ENCODE measurements at regions not wholly inside any gene's neighbourhood (a gene's known extent, or its start where the extent isn't known, plus 50 kb on each side); places are given as distances from the start of the nearest gene placed in this dataset.
A peak's percentile ranks its signal among the peaks of the same experiment; 100 is the strongest.
"Not testable (repeated sequence)": the region's sequence is repeated elsewhere in the genome, so short reads cannot be mapped to it uniquely, and the experiment has no call there.

- DNase-seq (ENCODE audit: low spot score): peak; percentile 86
Measured at GRCh38 chr15:66883284-66883911, 181.4 kb downstream of the SMAD6 start.

- DNase-seq (ENCODE audit: low spot score): no peak
Measured at GRCh38 chr15:66884115-66884622, 181.2 kb upstream of the SMAD3 start.

DNA sequence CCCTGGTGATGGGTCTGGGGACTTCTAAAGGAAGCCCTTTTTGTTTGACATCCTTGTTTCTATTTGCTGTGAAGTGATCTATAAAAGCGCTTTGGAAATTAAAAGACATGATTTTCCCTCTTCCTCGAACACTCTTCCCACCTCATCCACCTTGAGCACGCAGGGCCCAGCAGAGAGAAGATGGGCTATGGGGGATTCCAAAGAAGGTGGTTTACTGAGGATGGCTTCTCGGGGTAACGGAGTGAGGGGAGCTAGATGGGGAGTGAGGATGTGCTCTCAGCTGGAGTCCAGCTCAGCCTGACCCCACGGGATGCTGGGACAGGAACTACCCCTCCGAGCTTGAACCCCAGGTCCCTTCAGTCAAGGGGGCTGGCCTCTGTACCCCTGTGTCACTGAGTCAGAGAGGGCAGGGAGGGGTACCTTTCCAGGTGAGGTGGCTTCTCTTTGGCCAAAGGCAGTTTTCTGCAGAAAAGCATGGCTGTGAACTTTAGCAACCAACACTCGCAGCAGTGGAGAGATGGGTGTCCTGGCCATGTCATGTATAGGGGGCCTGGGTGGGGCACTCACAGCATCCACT, 180.7 kb upstream of the SMAD3 start:
- DNase-seq (ENCODE audit: low spot score): no peak

DNA sequence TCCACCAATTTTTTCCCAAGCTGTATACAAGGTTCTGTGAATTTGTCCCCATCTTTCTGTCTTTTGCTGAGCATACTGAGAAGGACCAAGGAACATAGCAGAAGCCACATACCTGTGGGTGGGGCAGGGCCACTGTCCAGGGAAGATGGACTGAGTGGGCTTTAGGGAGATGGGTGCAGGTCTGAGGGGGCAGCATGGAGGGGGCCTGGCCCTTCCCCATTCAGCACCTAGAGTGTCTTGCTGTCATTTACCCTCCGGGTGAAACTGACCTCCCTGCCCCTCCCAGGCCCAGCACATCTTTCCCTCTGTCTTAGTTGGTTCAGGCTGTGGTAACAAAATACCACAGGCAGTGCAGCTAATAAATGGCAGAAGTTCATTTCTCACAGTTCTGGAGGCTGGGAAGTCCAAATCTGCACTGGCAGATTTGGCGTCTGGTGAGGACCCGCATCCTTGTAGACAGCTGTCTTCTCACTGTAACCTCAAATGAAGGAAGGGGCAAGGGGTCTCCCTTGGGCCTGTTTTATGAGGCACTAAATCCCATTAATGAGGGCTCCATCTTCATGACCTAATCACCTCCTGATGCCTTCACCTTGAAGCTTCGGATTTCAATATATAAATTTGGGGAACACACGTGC, 180.0 kb upstream of the SMAD3 start:
- no peak for DNase-seq (ENCODE audit: low spot score)

GRCh38 chr15:66886241-66886675, 179.1 kb upstream of the SMAD3 start:
- no peak for DNase-seq (ENCODE audit: low spot score)

DNA sequence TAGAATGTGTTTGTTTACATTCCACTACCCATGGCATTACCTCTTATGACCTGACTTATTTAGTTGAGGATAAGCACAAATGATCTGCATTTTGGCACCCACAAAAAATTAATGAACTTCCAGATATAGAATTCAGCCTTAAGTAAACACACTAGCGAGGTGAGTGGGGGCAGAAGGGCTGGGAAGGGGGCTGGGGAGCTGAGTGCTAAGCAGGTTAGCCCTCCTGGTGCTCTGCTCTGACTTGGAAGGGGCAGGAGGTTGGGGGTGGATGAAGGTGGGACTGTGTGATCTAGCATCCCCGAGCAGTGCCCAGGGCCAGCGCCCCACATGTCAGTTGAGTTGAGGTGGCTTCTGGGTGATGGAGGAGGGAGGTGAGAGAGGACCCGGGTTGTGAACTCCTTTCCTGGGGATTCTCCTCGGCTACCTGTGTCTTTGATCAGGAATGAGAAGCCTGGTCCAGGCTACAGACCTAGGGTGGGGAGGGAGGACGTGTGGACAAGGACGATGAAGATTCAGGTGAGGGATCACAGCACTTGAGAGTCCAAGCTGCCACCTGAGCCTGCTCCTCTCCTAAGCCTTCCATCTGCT, 178.6 kb upstream of the SMAD3 start:
- DNase-seq (ENCODE audit: low spot score): no peak

GRCh38 chr15:66889298-66889697, 176.1 kb upstream of the SMAD3 start:
- DNase-seq (ENCODE audit: low spot score): not testable (repeated sequence)

- DNase-seq (ENCODE audit: low spot score): no peak
Measured at GRCh38 chr15:66891776-66892175, 173.6 kb upstream of the SMAD3 start.

DNA sequence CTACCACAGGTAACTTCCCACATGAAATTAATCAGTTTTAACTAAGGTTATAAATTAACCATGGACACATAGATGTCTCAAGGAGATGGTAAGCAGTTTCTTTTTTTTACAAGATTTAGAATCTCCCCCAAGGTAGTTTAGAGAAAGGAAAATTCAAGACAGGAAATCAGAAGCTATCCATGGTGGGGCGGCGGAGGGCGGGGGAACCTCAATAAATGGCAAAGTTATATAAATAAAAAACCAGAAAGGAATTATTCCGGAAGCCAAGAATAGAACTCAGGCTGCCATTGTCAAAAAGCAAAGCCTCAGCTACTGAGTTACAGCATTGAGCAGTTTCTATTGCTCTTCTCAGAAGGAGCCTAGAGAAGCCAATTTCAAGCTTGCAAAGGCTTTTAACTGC, 172.1 kb upstream of the SMAD3 start:
- no peak for DNase-seq (ENCODE audit: low spot score)

DNA sequence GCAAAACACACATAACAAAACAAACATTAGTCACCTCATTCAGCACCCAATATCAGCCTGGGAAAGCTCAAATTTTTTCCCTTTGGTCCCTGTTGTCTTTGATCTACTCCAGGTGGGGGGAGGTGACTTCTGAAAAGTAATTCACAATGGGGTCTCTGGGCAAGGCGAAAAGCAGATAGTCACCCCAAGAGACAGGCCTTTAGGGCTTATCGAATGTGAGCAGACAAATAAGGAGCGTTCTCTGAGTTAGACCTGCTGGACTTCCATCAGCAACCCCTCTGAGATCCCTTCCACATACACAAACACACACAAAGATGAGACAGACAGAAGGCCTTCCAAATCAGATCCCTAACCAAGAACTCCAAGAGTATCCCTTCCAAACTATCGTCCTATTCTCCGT, 171.0 kb upstream of the SMAD3 start:
- DNase-seq (ENCODE audit: low spot score): no peak

DNA sequence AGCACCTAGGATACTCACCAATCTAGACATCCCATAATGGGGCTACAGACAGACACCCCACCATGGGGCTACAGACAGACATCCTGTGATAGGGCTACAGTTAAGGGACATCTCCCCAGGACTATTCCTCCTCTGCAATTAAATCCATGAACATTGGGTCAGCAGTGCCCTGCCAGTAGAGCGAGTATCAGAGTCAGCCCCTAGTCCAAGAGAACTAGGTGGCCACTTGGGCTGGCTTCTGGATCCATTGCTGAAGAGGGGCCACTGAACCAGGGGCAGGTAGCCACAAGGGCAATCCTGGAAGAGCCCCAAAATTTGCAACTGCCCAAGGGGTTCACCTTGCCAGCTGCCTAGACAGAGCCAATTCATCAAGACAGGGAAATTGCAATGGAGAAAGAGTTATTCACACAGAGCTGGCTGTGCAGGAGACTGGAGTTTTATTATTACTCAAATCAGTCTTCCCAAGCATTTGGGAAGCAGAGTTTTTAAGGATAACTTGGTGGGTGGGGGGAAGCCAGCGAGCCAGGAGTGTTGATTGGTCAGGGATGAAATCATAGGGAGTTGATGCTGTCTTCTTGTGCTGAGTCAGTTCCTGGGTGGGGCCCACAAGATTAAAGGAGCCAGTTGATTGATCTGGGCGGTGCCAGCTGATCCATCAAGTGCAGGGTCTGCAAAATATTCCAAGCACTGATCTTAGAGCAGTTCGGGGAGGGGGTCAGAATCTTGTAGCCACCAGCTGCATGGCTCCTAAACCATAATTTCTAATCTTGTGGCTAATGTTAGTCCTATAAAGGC, 170.2 kb upstream of the SMAD3 start:
- DNase-seq (ENCODE audit: low spot score): no peak

- no peak for DNase-seq (ENCODE audit: low spot score)
Measured at GRCh38 chr15:66895794-66896453, 169.5 kb upstream of the SMAD3 start.

DNA sequence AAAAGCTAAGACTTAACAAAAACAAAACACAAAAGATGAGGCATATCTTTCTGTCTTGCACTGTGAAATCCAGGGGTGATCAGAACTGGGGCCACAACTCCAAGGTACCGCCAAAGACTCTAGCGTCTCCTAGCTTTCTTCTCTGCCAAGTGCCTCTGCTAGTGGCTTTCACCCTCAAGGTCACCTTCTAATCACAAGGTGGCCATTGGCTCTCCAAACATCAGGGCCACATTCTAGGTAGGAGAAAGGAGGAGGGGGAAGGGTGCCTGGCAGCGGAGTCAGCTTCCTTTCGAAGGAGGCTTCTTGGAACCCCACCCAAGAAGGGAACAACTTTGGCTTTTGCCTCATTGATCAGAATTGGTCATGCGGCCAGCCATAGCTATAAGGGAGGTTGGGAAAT, 168.8 kb upstream of the SMAD3 start:
- no peak for DNase-seq (ENCODE audit: low spot score)

DNA sequence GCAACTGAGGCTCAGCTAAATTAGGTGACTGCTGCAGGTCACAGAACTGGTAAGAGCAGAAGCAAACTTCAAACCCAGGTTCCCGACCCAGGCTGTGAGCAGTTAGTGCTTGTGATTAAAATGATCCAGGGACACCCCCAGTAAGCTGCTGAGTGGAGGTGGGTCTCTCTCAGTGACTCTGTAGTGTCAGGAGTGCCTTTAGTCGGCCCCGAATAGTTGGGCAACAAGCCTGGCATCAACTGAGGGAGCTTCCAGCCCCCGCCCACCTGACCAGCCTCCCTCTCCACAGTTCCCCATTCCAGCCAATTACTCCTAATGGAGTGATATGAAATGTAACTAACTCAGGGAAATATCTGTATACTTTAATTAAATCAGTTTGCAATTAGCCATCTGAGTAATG, 168.0 kb upstream of the SMAD3 start:
- DNase-seq (ENCODE audit: low spot score): no peak

GRCh38 chr15:66897971-66898370, 167.4 kb upstream of the SMAD3 start:
- DNase-seq (ENCODE audit: low spot score): no peak

DNA sequence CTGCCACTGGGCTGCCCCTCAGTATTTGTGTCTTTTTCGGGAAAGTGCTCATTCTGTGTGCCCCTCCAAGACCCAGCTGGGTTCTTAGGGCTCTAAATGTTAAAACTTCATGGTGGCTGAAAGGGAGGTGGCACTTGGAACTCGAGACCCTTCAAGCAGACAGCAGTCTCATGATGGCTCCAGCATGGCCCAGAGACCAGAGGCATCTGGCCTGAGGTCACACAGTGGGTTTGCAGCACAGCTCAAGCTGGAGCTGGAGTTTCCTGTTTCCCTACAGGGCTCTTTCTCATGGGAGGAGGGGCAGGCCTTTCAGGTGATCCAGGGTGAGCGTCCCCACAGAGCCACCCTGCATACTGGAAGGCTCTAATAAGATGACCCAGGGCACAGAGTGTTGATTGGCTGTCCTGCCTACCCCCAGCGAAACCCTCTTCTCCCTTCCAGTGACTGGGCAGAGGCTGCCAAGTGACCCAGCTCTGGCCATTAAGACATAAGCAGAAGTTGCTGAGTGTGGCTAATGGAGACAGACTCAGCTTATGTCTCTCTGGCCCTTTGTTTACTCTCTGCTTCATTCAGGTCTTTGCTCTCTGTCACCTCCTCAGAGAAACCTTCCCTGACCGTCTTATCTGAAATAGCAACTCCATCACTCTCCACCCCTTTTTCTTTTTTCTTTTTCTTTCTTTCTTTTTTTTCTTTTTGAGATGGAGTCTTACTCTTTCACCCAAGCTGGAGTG, 166.6 kb upstream of the SMAD3 start:
- no peak for DNase-seq (ENCODE audit: low spot score)

- DNase-seq (ENCODE audit: low spot score): no peak
Measured at GRCh38 chr15:66899555-66900350, 165.6 kb upstream of the SMAD3 start.

GRCh38 chr15:66900586-66901310, 164.7 kb upstream of the SMAD3 start:
- DNase-seq (ENCODE audit: low spot score): no peak

All from mucosa of gallbladder (tissue), 1 donor.